Stimulated activated CD8-positive, alpha-beta memory T cell treated with anti-CD3 and anti-CD28 coated beads, Interleukin-12 subunit alpha, Interleukin-12 subunit beta, amount 100 ng/mL, for 24 hours (primary cell): ENCODE measurements at regions not wholly inside any gene's neighbourhood (a gene's known extent, or its start where the extent isn't known, plus 50 kb on each side); places are given as distances from the start of the nearest gene placed in this dataset.
"Not testable (repeated sequence)": the region's sequence is repeated elsewhere in the genome, so short reads cannot be mapped to it uniquely, and the experiment has no call there.

Experiments
- DNase-seq: peaks from one replicate; pipeline ENCODE4 v3.0.0-alpha.2; 2020; ENCODE audit errors: extremely low read depth

DNA sequence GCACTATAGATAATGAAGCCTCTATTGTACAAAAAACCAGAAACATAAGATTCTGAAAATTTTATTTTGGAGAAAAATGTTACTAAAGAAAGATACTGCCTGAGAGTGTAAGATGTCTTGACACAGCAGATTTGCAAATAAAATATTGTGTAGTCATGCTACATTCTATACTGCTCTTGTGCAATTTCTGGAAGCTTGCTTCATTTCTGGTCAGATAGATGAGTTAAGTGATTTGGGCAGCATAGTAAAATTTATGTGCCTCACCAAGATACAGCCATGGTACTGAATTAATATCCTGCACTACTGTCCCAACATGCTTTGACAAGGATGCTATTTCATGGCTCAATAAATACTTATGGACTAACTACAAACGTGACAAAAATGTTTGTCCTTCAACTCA lies 55.1 kb upstream of the STARD13 start:
- DNase-seq, result no peak

DNA sequence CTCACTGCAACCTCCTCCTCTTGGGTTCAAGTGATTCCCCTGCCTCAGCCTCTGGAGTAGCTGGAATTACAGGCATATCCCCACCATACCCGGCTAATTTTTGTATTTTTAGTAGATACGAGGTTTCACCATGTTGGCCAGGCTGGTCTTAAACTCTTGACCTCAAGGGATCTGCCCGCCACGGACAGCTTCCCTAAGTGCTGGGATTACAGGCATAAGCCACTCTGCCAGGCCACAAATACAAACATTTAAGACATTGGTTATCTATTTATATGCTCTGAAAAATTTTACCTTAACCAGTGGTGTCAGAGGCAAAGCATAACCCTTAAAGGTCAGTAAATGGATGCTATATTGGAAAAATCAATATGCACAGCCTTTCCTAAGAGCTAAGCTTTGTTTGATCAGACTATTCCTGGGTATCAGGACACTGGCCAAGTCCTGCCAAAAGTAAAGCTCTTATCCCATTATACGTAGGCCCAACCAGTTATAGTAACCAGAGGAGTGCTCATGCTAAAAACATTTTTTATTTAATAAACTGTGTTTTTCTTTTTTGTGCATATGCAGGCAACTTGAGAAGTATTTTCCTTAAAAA lies 56.4 kb upstream of the STARD13 start:
- DNase-seq, result no peak

DNA sequence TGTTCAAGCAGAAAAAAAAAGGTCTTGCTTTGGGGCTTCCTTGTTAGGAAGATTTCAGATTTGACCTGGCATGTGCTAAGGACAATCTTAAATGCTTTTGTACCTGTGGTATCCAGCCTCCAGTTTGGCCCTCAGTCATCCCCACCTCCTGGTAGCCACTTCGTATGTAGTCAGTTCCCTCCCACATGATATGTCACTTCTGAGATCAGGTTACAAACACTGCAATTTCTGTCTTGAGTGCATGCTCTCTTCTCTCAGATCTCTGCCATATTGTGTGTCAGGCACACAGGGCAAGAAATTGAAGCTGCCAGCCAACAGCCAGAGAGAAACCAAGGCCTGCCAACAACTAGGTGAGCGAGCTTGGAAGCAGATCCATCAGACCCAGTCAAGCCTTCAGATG lies 60.3 kb upstream of the STARD13 start:
- DNase-seq, result no peak

DNA sequence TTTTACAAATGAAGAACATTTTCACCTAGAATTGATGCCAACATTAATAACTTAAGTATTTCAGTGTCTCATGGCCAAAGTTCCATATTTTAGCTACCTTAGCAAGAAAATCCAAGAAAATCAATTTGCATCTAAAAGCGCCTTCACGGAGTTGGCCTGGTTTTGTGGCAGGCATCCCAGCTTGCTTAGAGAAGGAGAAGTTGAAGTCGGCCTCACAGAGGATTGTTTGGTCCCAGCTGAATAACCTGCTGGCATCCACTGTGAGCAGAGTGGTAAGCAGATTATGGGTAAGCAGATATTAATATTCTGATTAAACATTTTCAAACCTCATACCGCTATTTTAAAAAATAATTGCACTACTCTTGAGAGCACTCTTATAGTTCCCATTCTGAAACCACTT lies 62.3 kb upstream of the STARD13 start:
- no peak for DNase-seq

DNA sequence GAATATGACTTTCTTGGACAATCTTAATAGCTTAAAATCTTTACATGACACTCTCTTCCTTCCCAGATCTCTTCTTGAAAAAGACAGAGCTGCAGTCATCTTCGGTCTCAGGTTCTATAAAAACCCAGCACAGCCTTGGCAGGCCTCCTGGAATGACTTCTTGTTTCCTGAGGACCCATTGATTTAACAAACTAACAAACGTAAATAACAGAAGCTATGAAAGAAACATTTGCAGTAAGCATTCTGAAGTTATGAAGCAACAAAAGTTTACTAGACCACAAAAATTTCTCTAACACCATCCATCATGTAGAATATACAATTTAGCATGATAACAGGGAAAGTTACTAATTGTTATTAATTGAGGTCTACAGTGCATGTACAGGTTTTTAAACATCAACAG lies 62.8 kb upstream of the STARD13 start:
- no peak for DNase-seq

DNA sequence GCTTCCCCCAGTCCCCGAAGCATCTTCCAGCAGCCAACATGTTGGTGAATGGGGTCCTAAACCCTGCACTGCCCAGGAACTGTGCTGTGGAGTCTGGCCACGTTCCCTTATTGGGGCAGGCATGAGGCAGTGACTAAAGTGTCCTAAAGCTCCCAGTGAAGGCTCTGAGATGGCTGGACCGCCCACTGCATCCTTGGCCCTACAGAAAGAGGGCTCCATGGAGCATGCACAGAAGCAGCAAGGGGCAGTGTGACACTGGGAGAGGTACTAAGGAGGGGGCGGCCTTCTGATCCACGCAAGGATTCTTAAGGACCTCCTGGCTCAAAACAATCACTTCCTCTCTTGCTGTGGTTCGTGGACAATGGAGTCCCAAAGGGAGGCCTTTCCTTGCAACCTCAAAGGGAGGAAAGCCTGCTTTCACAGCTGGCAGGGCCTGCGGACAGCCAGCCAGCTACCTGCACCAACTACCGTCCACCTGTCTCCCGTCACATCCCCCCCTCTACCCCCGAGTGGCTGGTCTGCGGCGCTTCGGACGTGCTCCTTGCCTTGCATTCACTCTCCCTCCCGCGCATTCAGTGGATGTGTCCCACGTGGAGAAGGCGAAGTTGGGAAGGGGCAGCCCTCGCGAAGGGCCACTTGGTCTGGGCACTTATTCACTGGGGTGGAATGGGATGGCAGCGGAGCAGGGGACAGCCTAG lies 63.9 kb upstream of the STARD13 start:
- DNase-seq, result no peak

DNA sequence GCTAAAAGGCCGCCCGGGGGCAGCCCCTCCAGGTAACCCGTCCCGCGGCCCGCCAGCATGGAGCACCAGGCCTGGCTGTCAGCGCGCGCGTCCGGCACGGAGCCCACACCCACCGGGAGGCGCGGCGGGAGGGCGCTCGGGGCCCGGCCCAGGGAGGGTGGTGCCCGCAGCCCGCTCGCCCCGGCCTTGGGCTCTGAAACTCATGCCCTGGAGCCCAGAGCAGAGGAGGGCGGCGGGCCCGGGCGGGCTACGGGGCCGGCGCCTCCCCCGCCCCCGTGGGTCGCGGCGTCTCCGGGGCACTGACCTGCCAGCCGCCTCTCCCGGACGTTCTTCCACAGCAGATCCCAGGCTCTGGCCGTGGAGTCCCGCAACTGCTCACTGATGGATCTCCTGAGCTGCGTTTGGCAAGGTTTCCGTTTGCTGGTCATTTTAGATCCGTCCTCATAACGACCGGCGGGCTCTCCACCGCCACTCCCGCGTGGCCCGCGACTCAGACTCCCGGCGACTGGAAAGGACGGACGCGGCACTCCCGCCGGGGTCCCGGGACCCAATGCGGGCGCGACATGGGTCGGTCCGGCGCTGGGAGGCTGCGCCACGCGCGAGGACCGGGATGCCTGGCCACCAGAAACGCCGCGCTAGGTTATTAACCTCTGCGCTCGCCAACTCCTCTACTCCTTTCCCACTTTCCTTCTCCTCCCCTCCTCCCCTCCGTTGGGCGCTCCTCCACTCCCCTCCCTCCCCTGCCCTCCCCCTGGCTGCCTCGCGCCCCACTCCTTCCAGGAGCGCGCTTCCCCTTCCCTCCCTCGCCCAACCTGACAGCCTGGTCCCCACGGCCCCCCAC lies 64.7 kb upstream of the STARD13 start:
- DNase-seq, result no peak

DNA sequence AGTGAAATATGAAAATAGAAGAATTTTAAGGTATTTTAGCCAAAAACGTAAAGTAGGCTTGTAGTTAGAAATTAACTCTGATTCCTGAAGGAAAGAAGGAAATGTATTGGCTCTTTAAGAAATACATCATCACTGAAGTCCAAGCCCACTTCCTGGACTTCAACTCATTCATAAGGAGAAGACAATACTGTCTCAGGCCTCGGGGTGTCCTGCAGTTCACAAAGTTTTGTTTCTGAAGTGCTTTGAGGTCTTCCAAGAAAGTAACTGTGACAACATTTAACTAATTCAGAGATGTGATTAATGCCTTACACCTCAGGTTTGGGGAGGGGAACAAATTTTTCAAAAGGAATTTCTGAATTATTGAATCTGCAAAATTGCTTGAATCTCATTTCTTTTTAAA lies 65.8 kb upstream of the STARD13 start:
- DNase-seq, result no peak

DNA sequence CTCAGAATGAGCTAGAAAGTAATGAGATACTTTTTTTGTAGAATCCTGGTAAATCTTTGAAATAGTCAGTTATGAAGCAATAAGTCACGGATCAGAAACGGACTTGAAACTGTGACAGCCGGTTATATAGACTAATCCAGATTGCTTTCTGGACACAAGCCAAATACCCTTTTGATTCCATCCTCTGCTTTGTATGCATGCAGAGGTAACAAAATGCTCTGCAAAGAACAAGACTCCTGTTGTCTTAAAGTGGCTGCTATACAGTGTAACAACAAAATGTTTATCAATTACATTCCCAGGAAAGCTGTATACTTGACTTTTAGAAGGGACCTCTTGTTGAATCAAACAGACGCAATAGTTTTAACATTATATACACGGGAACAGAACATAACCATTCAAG lies 66.5 kb upstream of the STARD13 start:
- no peak for DNase-seq

DNA sequence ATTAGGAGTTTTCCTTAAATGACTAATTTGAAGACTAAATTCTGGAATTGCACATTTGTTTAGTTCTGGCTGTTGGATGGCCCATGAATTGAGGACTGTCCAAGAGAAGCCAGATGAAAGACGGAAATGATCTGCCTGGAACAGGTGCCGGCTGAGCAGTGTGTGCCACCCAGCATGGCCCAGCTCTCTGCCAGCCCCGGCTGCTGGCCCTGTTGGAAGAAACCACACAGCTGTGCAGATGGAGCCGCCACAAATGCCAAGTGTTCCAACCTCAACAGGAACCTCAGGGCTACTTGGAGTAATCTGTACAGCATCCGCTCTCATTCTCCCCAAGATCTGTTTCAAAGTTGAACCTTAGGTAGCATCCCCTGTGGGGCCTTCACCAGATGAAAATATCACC lies 67.0 kb upstream of the STARD13 start:
- DNase-seq, result no peak

DNA sequence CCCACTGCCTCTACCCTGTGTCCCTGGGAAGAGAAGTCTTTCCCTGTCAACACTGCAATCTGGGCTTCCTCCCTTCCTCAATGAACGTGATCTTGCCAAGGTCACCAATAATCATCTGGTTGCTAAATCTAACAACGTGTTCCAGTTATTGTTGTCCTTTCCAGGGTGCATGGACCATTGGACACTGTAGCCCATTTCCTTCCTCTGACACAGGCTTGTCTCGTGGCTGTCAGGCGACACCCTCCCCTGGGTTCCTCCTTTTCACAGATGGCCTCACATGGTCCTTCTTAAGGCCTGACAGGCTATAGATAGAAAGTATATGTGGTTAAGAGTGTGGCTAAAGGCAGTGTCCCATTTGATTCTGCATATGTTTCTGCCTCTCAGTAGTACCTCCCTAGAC lies 67.7 kb upstream of the STARD13 start:
- no peak for DNase-seq

DNA sequence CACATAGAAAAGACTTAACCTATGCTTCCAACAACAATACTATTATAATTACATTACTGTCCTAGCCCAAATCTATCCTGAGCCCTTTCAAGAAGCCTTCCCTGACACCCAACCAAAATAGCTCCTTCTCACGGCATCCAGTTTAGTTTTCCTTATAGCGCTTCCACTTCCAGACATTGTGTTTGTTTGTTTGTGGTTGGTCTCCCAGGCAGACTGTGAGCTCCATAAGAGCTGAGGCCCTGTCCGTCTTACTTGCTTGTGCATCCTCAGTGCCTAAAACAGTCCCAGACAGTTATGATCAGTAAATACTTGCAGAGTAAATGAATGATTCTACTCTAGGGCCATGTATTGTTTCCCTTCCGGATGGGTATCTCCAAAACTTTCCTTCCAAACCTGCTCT lies 68.1 kb upstream of the STARD13 start:
- DNase-seq, result no peak

DNA sequence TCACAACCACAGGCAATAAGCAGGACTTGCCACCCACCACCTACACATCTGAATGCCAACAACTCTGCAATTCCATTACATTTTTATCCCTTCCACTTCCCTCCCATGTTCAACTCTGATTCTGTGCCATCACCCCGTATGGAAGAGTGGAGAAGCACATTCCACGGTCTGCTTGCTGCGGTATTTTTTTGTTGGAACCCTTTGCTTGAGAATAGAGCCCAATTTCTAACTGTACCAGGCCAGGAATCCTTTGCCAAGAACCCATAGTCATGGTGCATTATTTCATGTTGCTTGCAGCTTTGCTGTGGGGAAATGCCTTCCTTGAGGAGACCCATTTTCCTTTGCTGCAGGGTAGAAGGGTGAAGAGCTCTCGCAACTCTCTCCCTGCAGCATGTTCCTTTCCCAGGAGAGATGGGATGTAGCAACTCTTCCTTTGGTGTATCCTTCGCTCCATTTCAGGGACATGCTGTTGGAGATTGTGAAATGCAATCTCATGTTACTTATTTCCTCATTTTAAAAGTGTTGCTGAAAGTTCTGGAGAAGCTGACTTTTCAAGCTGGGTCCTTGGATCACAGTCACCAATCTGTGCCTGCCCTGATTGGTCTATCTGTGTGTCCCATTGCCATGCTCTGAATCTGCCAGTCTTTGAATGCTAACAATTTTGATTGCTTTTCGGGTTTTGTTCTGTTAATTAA lies 69.8 kb upstream of the STARD13 start:
- DNase-seq, result no peak

DNA sequence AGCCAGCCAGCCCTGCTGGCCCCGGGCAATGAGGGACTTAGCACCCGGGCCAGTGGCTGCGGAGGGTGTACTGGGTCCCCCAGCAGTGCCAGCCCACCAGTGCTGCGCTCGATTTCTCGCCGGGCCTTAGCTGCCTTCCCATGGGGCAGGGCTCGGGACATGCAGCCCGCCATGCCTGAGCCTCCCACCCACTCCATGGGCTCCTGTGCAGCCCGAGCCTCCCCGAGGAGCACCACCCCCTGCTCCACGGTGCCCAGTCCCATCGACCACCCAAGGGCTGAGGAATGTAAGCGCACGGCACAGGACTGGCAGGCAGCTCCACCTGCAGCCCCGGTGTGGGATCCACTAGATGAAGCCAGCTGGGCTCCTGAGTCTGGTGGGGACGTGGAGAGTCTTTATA lies 72.5 kb upstream of the STARD13 start:
- not testable (repeated sequence) for DNase-seq

DNA sequence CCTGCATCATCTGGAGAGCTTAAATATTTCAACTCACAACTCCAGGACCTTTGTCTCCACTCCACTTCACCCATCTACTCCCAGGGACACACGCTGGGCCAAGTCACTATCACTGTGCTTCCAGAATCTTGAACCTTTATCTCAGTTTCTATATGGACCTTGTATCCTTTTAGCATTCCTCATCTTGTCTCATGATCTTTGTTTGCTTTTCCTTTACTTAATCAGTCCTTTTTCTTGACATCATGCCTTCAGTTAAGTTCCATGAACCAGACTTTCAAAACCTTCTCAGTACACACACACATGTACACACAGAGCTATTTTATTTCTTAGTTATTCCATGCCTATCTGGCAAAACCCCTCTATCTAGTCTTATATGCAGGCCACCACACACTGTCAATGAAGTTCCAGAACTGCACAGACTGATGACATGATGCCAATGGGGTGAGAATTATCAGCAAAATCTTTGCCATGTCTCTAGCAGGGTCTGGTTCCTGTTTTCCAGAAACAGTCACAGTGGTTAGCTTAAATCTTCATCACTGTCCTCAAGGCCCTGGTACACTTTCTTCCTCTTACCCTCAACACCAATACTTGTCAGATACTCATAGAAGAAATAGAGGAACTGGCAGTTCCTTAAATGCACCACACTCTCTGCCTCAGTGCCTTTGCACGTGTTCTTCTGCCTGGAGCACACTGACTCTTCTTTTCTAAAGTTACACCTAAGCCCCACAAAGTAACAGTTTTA lies 77.6 kb upstream of the STARD13 start:
- no peak for DNase-seq

DNA sequence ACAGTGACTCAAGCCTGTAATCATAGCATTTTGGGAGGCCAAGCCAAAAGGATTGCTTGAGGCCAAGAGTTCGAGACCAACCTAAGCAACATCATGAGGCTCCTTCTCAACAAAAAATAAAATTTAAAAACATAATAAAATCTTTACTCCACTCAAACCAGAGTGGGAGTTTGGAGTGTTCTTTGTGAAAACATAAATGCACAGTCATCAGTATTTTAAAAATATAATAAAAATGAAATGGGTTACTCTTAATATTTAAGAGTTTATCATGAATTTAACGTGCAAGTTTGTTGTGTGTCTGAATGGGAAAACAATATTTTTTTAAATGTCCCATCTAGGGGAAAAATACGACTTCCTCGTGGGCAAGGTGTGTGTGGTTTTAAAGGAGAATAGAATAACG lies 78.6 kb upstream of the STARD13 start:
- no peak for DNase-seq

DNA sequence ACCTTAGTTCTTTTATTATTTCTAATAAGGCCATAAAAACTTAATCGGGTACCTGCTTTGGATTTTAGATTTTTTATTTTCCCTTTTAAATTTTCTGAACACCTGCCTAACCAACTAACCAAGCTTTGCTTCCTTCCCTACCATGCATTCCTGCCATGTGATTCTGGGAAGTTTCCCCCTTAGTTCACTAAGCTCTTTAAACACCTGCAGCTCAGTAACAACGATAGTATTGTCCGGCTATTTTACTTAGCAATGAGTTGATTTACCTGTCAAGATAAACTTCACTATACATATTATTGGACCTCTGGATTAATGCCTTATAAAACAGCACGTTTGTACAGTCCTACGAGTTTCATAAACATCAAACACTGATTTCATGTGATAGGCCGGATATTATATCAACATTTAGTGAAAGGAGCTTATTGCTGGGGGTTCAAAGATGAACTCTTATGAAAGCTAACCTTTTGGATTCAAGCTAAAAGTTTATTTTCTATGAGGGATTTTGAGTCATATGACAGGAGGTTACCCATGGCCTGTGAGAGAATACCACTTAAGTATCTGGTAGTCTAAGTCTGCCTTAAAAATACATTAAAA lies 81.0 kb upstream of the STARD13 start:
- DNase-seq, result no peak

DNA sequence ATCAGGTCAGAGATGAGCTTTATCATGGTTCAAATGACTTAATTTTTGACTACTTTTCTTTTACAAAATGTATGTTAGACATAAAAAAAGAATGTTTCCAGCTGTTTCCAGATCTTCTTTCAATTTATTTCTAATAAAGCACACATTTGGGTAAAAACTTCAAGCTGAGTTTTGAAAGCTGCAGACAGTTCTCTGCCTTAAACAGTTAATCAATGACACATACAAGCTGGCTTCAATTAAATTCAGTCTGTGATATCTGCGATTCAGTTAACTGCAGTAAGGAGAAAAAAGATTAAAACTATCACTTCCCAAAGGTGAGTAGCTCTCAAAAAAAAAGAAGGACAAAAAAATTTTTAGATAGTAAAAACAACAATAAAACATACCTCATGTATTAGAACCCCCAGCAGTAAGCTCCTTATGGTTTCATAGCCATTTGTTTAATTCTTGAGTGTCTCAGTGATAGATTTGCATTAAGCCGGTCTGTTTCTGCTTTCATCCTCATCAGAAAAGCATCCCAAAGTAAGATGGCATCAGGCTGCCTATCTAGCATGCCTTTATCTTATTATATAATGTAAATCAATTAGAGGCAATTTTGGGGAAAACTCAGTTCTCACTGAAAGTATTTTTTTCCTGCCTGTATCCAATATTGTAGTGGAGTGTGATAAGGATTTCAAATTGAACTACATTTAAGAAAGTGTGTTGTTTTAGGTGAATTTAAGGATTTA lies 81.8 kb upstream of the STARD13 start:
- no peak for DNase-seq

DNA sequence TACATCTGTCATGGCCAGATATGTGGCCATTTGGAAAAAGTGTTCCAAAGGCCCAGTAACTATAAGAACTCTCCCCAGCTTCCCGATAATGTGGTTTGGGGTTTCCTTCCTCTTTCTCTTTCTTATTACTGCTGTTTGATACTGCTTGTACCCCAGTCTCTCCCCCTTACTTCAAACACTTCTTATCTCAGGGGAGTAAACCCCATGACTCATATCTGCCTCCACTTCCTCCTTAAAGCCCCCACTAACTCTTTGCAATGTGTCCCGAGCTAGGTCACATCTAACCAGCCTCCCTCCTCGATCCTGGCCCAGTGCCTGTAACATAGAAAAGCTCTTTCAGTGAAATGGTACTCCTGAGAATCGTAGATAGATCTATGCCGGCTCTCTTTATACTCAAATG lies 82.4 kb upstream of the STARD13 start:
- DNase-seq, result no peak

DNA sequence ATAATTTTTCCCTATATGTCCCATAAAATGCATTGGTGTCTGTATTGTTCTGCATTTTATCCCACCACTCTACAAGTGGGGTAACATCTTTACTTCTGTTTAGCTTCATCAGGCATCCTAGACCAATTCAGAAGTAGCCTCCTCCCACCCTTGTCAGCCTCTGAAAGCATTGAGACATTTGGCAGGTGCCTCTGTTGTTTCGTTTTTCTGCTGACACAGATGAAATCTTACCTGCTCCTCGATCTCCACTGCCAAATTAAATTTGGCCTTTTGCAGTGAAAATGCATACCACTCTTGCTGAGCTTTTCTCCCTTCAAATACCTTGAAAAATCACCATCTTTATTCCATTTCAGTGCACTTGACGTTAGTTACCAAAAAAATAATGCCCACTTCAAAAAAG lies 83.5 kb upstream of the STARD13 start:
- DNase-seq, result no peak
